GM18858 (cell line): ENCODE measurements at regions not wholly inside any gene's neighbourhood (a gene's known extent, or its start where the extent isn't known, plus 50 kb on each side); places are given as distances from the start of the nearest gene placed in this dataset.

ENCODE experiments used
- ATAC-seq: cut with Tn5 transposase; IDR thresholded peaks from one replicate; pipeline ENCODE4 v1.9.1; 2021; ENCODE audit not compliant: unreplicated experiment

DNA sequence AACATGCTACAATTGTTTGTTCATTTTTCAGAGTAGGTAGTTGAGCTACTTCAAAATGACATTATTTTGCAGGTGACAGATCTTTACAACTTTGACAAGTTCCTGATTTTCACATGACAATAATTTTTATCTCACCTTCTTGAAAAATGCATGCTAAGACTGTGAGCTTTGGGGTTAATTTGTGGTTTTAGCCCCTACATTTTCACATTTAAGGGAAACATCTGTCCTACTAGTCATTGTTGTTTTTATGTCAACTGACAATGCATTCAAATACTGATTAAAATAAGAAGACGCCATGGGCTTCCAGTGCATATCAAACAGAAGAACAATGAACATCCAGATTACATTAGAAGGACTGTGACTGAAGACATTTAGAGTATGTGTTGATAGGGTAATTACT is 1470.8 kb upstream of the TENM4 start:
- ATAC-seq: no peak

- no peak for ATAC-seq
Measured at GRCh38 chr11:80900265-80900664, 1459.4 kb upstream of the TENM4 start.

GRCh38 chr11:80899381-80899780 is 1458.6 kb upstream of the TENM4 start:
- ATAC-seq: no peak

GRCh38 chr11:80898910-80899309 is 1458.1 kb upstream of the TENM4 start:
- no peak for ATAC-seq

DNA sequence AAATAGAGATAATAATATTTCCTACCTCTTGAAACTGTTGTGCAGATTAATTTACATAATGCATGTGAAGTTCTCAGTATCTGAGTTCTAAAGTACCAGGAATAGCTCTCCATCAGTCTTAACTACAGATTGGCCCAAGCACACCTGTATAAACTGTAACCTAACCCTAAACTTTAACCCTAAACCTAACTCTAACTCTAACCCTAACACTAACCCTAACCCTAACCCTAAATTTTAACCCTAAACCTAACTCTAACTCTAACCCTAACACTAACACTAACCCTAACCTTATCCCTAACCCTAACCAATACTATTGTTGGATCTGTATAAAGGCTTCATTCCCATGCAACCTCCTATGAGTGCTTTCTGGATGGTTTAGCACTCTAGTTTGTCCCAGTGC is 1445.9 kb upstream of the TENM4 start:
- ATAC-seq: no peak

DNA sequence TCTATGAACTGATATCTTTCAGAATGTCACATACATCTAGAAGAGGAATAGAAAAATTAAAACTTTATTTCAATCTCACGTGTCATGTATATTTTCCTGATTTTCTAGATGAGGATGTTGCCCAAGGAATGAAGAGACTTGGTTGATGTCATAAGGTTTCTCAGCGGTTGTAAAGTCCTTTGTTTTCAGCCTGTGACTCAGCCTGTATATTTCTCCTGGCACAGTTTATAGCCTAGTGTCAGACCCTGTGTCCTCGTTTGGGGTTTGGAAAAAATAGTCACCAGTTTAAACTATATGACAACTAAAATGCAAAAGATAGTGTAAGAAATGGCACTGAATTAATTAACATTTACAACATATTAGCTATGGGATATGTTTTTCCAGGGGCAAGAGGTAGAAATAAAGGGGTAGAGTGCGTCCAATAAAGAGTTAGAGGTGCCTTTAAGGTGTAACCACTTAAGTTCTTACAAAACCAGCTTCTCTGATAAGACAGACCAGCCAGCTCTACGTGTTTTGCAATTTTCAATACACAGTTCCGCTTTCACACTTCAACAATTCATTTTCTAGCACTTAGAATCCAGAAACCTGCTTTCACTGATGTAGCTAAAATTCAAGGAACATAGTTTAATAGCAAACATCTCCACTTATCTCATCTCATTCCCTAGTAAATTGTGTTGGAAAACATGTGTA is 1432.6 kb upstream of the TENM4 start:
- no peak for ATAC-seq

DNA sequence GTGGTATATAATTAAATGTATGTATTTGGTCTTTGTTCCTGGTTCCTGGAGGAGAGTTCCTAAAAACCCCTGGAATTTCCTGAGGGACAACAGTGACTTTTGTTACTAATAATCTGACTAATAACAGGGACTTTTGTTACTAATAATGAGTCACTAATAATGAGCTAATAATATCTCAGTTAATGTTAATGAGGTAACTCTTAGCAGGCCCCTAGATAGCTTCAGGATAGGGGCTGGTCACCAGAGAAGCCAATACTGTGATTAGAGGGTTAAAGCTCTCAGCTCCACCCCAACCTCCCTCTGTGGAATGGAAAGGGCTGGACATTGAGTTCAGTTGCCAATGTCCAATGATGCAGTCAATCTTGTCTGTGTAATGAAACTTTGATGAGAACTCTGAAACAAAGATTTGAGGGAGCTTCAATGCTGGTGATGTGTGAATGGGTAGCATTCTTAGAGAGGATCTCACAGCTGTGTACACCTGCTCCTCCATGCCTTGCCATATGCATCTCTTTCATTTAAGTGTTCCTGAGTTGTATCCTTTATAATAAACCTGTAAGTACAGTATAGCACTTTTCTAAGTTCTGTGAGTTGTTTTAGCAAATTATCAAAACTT is 1431.4 kb upstream of the TENM4 start:
- ATAC-seq: no peak

DNA sequence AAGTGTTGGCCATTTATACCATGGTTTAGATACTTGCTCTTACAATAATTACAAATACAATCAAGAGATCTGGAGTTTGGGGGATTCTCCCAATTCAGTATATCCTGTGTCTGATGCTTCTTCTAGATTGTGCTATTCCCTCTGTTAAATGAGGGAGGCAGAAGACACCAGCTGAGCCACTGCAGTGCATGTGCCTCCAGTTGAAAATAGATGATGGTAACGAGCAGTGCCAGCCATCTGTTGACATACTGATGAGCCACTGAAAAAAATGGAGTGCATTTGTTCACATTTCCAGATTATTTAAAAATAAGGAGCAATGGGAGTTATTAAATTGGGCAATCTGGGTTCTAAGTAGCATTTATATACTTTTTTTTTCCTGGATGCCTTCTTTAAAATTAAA is 1428.0 kb upstream of the TENM4 start:
- no peak for ATAC-seq

DNA sequence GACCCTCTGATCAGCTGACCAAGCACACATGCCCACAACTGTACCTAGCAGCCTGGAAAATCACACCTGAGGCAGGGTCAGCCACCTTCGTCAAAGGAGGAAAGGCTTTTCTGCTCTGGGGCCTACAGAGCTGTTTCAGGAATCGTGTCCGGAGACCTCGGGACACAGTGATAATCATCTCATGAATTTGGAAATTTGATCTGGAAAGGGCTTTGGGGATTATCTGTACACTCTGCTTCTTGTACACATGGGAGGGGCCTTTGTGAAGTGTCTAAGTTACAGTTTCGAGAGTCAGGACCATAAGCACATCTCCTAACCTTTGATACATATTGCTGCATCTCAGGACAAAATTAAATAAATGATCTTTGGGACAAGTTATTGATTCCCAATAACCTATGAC is 1421.2 kb upstream of the TENM4 start:
- no peak for ATAC-seq

DNA sequence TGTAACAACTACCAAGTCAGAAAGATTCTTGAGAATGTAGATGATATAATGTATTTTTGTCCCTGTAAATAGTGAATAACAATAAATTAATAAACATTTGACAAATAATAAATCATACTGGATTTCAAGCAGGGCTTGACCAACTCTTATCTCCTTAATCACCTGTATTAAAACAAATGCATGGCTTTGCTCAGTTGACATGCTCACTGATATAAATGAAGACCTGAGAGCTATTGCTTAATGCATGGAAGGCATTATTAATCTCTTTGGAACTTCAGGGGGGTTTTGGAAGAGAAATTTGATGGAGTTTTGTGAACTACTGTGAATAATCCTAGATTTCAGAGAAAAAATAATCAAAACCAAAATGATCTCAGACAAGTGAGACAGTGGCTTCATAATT is 1420.4 kb upstream of the TENM4 start:
- no peak for ATAC-seq

GRCh38 chr11:80860632-80861031 is 1419.8 kb upstream of the TENM4 start:
- no peak for ATAC-seq

GRCh38 chr11:80856066-80856465 is 1415.2 kb upstream of the TENM4 start:
- ATAC-seq: no peak

DNA sequence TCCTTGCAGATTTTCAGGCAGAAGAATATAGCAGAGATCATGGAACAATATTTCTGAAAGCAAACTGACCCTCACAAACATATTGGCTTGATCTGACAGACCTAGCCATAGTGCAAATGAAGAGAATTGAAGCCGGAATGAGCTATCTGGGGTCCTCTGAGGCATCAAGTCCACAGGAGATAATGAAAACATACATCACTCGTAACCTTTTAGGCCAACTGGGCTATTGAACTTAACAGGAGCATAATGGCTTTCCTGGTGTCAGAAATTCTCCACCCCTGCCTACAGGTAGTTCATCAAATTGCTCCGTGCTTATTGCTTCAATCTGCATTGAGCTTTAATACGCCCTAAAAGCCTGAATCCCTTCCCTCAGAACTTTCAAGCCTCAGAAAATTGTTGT is 1414.6 kb upstream of the TENM4 start:
- no peak for ATAC-seq

- ATAC-seq: peak; percentile 51
Measured at GRCh38 chr11:80849253-80849652, 1408.4 kb upstream of the TENM4 start.

DNA sequence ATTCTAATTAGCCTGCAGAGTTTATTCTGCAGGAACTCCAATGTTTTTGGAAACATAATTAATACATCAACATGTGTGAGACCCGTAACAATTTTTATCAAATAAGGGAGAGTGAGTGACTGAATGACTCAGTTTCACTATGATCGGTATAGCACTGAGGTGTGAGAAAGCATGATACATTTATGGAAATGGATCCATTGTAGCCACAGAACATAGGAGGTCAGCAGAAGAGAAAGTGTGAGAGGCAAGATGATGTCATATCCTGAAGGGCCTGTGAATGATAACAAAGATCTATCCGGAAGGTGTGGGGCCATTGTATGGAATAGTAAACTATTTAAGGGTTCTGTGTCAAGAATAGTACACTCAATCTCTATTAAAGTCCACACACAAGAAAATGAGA is 1406.1 kb upstream of the TENM4 start:
- ATAC-seq: peak; percentile 95

- ATAC-seq: no peak
Measured at GRCh38 chr11:80846442-80846841, 1405.6 kb upstream of the TENM4 start.

DNA sequence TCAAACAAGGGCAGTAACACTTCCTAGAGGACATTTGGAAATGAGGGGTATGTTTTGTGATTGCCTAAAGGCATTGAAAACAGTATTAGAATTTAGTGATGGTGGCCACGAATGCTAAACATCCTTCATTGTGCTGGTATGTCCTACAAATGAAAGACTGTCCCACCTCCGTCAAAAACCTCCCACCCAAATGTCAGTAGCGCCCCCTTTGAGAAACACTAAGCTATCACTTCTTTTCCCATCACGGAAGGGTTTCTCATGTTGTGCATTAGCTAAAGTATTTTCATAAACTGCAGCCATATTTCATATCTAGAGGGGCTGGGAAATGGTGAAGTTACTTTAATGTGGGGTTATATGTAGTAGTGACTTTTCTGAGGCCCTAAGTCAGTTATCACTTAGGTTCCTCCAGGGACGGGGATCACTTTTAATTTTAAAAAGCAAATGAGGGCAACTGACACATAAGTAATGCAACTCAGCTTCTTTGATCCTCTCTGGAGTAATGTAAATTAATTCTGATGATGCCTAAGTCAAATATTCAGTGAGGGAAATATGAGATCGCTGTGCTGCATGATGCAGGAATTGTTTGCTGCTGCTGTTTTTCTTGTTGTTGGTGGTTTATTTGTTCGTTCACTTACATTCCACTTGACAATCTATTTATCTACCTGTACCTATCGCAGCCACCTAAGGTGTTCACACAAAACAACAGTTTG is 1403.4 kb upstream of the TENM4 start:
- ATAC-seq: no peak

DNA sequence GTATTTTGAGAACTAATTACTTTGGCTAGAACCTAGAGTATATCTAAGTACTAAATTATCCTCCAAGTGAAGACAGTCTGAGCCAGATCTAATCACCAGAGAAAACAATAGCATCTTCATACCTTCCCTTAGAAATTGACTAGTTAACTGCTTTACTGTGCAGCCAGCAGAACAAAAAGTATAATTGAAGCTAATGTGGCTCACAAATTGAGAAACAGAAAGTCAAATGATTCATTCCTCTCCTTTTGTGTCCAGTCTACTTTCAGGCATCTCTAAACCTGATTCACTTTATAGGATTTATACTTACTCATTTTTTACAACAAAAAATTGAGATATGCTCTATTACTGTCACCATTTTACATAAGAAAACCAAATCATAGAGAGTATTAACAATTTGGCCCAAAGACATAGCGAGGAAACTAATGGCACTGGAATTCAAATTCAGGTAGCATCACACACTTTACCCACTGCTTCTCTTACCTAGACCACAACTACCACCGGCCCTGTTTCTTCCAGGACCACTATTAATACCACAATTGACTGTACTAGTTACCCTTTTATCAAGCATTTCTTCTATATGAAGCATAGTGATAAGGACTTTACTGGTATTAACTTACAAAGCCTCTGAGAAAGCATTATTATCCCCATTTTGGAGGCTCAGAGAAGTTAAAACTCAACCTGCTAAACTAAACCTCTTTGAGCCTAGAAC is 1402.6 kb upstream of the TENM4 start:
- peak; percentile 38 for ATAC-seq

DNA sequence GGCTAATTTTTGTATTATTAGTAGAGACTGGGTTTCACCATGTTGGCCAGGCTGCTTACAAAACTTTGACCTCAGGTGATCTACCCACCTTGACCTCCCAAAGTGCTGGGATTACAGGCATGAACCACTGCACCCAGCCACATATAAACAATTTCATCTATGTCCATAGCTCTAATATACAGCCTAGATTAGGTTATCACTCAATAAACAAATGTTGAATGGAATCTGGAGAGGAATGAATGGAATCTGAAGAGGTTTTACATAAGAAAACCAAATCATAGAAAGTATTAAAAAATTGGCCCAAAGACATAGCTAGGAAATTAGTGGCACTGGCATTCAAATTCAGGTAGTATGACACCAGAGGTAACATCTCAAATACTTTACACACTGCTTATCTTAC is 1401.4 kb upstream of the TENM4 start:
- ATAC-seq: no peak

- no peak for ATAC-seq
Measured at GRCh38 chr11:80841675-80842074, 1400.8 kb upstream of the TENM4 start.

DNA sequence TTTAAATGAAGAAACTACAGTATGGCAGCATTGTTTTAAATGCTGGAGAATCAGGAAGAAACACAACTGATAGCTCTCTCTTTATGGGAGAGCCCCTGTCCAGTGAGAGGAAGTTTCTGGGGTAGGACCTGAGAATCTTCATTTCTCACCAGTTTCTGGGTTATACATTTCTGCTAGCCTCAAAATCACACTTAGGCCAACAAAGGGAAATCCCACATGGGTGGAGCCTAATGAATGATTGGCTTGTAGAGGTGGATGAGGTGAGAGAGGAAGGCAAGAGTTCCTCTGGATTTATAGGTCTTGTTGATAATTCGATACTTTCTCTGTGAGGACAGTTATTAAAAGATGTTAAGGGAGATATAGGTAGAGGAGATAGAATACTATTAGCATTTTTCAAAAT is 1397.3 kb upstream of the TENM4 start:
- peak; percentile 65 for ATAC-seq

DNA sequence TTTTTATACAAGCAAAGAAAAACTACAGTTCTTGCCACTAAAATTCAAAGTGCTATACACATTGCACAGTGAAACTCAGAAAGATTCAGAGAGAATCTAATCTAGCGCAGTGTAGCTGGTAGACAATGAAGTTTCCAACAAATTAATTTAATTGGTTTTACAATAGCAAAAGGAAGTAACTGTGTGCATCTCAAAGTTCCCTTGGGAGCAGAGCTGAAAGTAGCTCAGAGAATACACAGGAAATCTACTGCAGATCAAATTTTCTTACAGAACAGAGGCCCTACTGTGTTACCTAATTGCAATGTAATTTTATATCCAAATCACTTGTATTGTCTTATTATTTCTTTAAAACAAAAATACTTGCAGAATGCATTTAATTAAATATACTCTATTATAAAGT is 1396.2 kb upstream of the TENM4 start:
- ATAC-seq: no peak
